Endothelial cell of hepatic sinusoid (primary cell): ENCODE measurements at regions not wholly inside any gene's neighbourhood (a gene's known extent, or its start where the extent isn't known, plus 50 kb on each side); places are given as distances from the start of the nearest gene placed in this dataset.
"Not testable (repeated sequence)": the region's sequence is repeated elsewhere in the genome, so short reads cannot be mapped to it uniquely, and the experiment has no call there.

Experiments
- in situ Hi-C: cut with HindIII; loops from 2 replicates; pipeline ENCODE4 v1.10.0; 2017; ENCODE audit warnings: low sequenced_read_pairs

GRCh38 chr13:38160131-38160530 is 189.5 kb upstream of the UFM1 start:
- in situ Hi-C loops = loop anchor here (5.0 kb wide), 1 partner anchor 47 kb away; no protein-coding TSS in a partner anchor

GRCh38 chr13:38159710-38160109 is 189.9 kb upstream of the UFM1 start:
- in situ Hi-C loops = loop anchor here (5.0 kb wide), 1 partner anchor 48 kb away; no protein-coding TSS in a partner anchor

GRCh38 chr13:38147050-38147449 is 202.6 kb upstream of the UFM1 start:
- in situ Hi-C loops = no loop called here

- in situ Hi-C loops = no loop called here
Measured at GRCh38 chr13:38141792-38142191, 207.9 kb upstream of the UFM1 start.

GRCh38 chr13:38135592-38135991 is 214.1 kb upstream of the UFM1 start:
- in situ Hi-C loops = no loop called here

GRCh38 chr13:38121267-38121666 is 228.4 kb upstream of the UFM1 start:
- in situ Hi-C loops = no loop called here

GRCh38 chr13:38103851-38104250 is 234.3 kb upstream of the TRPC4 start:
- in situ Hi-C loops = no loop called here

- in situ Hi-C loops = no loop called here
Measured at GRCh38 chr13:38099751-38100150, 230.2 kb upstream of the TRPC4 start.

- in situ Hi-C loops = no loop called here
Measured at GRCh38 chr13:38093425-38093824, 223.9 kb upstream of the TRPC4 start.

GRCh38 chr13:38090913-38091312 is 221.3 kb upstream of the TRPC4 start:
- in situ Hi-C loops = no loop called here

- in situ Hi-C loops = loop anchor here (5.0 kb wide), 1 partner anchor 89 kb away; no protein-coding TSS in a partner anchor
Measured at GRCh38 chr13:38086721-38087120, 217.1 kb upstream of the TRPC4 start.

GRCh38 chr13:38086013-38086412 is 216.4 kb upstream of the TRPC4 start:
- in situ Hi-C loops = loop anchor here (5.0 kb wide), 1 partner anchor 89 kb away; no protein-coding TSS in a partner anchor

GRCh38 chr13:38073931-38074330 is 204.4 kb upstream of the TRPC4 start:
- in situ Hi-C loops = no loop called here

- in situ Hi-C loops = no loop called here
Measured at GRCh38 chr13:38072696-38073095, 203.1 kb upstream of the TRPC4 start.

- in situ Hi-C loops = not testable (repeated sequence)
Measured at GRCh38 chr13:38071340-38071739, 201.8 kb upstream of the TRPC4 start.

- in situ Hi-C loops = no loop called here
Measured at GRCh38 chr13:38053896-38054295, 184.3 kb upstream of the TRPC4 start.

- in situ Hi-C loops = no loop called here
Measured at GRCh38 chr13:38046049-38046376, 176.4 kb upstream of the TRPC4 start.

GRCh38 chr13:38045278-38046048 is 175.9 kb upstream of the TRPC4 start:
- in situ Hi-C loops = no loop called here

GRCh38 chr13:38044067-38044466 is 174.5 kb upstream of the TRPC4 start:
- in situ Hi-C loops = no loop called here

GRCh38 chr13:38042771-38043170 is 173.2 kb upstream of the TRPC4 start:
- in situ Hi-C loops = no loop called here

GRCh38 chr13:38024431-38024830 is 154.9 kb upstream of the TRPC4 start:
- in situ Hi-C loops = no loop called here

GRCh38 chr13:38017320-38017719 is 147.7 kb upstream of the TRPC4 start:
- in situ Hi-C loops = no loop called here

GRCh38 chr13:38013676-38014075 is 144.1 kb upstream of the TRPC4 start:
- in situ Hi-C loops = no loop called here
